ENCODE measurements at regions not wholly inside any gene's neighbourhood (a gene's known extent, or its start where the extent isn't known, plus 50 kb on each side); places are given as distances from the start of the nearest gene placed in this dataset.

DNA sequence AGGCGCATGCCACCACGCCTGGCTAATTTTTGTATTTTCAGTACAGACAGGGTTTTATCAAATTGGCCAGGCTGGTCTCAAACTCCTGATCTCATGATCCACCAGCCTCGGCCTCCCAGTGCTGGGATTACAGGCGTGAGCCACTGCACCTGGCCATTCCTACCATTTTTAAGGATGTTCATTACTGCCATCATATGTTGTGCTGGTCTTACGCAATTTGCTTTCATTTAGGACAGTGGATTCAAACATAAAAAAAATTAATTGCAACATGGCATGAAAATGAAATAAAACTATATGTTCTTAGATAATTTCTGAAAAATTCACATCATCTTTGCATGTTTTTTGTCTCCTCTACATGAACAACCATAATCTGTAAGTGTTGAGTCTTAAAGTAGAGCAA lies 527.7 kb downstream of the LTN1 start:
- no peaks in the 10 kb centered on the region for H3K4me1 ChIP-seq
- TF ChIP-seq, protein P1, sequence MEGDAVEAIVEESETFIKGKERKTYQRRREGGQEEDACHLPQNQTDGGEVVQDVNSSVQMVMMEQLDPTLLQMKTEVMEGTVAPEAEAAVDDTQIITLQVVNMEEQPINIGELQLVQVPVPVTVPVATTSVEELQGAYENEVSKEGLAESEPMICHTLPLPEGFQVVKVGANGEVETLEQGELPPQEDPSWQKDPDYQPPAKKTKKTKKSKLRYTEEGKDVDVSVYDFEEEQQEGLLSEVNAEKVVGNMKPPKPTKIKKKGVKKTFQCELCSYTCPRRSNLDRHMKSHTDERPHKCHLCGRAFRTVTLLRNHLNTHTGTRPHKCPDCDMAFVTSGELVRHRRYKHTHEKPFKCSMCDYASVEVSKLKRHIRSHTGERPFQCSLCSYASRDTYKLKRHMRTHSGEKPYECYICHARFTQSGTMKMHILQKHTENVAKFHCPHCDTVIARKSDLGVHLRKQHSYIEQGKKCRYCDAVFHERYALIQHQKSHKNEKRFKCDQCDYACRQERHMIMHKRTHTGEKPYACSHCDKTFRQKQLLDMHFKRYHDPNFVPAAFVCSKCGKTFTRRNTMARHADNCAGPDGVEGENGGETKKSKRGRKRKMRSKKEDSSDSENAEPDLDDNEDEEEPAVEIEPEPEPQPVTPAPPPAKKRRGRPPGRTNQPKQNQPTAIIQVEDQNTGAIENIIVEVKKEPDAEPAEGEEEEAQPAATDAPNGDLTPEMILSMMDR (IDR thresholded peaks at IDR 0.05), result no peak
- no peak for TF ChIP-seq POLR2AphosphoS5 (IDR thresholded peaks at IDR 0.05)
- TF ChIP-seq EP300 (IDR thresholded peaks at IDR 0.05), result no peak
- TF ChIP-seq POLR2A (IDR thresholded peaks at IDR 0.05), result no peak
- H3K27ac ChIP-seq, result no peak overlapping the region
- intact Hi-C loops (cut with DNase I; ENCODE audit: low total_unique reads), result no loop called here
- H3K4me3 ChIP-seq, result no peak overlapping the region
- no peak for DNase-seq
- H3K27me3 ChIP-seq, result no peaks in the 10 kb centered on the region
- 85 to 97% (median 93%) methylated on average over 5 of the region's 5 CpGs for WGBS, 5 donors
- H3K36me3 ChIP-seq, result no peaks in the 10 kb centered on the region
- no peaks in the 10 kb centered on the region for H3K9me3 ChIP-seq

DNA sequence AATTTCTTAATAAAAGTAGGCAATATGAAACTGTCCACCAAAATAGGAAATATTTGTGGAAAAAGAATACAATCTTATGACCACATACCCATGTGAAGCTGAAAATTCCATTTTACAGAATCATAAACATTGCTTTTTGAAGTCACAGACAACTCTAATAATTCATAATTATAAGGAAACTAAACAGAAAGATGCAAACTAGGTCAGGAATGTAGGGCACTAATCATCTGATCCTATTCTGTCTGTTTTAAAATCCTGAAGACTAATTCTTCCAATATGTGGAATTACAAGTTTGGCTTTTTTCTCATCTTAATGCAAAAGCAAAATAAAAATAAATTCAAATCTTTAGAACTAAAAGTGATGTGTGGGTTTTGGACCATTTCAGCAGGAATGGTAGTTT lies 528.6 kb downstream of the LTN1 start:
- no peaks in the 10 kb centered on the region for H3K36me3 ChIP-seq
- DNase-seq, result no peak
- H3K4me1 ChIP-seq, result no peaks in the 10 kb centered on the region
- no peak overlapping the region for H3K27ac ChIP-seq
- TF ChIP-seq POLR2A (IDR thresholded peaks at IDR 0.05) (no peak), EP300 (IDR thresholded peaks at IDR 0.05) (no peak), POLR2AphosphoS5 (IDR thresholded peaks at IDR 0.05) (no peak)
- TF ChIP-seq, protein P1 (IDR thresholded peaks at IDR 0.05), result no peak
- no peak overlapping the region for H3K4me3 ChIP-seq
- no peaks in the 10 kb centered on the region for H3K27me3 ChIP-seq
- no peaks in the 10 kb centered on the region for H3K9me3 ChIP-seq
- intact Hi-C loops (cut with DNase I; ENCODE audit: low total_unique reads), result no loop called here

DNA sequence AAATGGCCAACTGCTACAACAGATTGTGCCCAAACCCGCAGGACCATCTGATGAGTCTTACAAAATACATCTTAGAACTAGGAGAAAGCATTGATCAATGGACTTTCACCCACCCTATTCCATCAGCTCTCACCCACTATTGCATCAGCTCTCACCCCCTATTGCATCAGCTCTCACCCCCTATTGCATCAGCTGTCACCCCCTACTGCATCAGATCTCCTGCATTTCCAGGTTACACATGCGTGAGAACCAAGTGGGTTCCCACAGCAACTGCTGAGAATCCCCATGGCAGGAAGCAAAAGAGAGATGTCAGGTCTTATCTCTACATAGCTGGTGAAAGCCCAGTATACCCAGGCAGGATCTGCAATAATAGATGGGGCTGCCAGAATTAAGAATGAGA lies 533.5 kb downstream of the LTN1 start:
- TF ChIP-seq EP300 (IDR thresholded peaks at IDR 0.05), result no peak
- TF ChIP-seq, protein P1 (IDR thresholded peaks at IDR 0.05), result no peak
- TF ChIP-seq POLR2A (IDR thresholded peaks at IDR 0.05), result no peak
- no peak for TF ChIP-seq POLR2AphosphoS5 (IDR thresholded peaks at IDR 0.05)
- Histone ChIP-seq H3K36me3 (no peaks in the 10 kb centered on the region), H3K4me3 (no peak overlapping the region), H3K9me3 (no peaks in the 10 kb centered on the region), H3K4me1 (no peaks in the 10 kb centered on the region), H3K27ac (no peak overlapping the region), H3K27me3 (no peaks in the 10 kb centered on the region)
- WGBS, 5 donors, result 88 to 98% (median 93%) methylated on average over 2 of the region's 2 CpGs
- intact Hi-C loops (cut with DNase I; ENCODE audit: low total_unique reads), result no loop called here
- no peak for DNase-seq

- Histone ChIP-seq H3K4me3 (no peak overlapping the region), H3K9me3 (no peaks in the 10 kb centered on the region), H3K27ac (no peak overlapping the region), H3K27me3 (no peaks in the 10 kb centered on the region), H3K4me1 (no peaks in the 10 kb centered on the region), H3K36me3 (no peaks in the 10 kb centered on the region)
- 73 to 97% (median 89%) methylated on average over 1 of the region's 1 CpG for WGBS, 5 donors
- no peak for DNase-seq
- intact Hi-C loops (cut with DNase I; ENCODE audit: low total_unique reads), result no loop called here
- TF ChIP-seq POLR2AphosphoS5 (IDR thresholded peaks at IDR 0.05), result no peak
- no peak for TF ChIP-seq EP300 (IDR thresholded peaks at IDR 0.05)
- no peak for TF ChIP-seq POLR2A (IDR thresholded peaks at IDR 0.05)
- TF ChIP-seq, protein P1 (IDR thresholded peaks at IDR 0.05), result no peak
Measured at GRCh38 chr21:28458446-28458845, 534.2 kb downstream of the LTN1 start.

- Histone ChIP-seq H3K27me3 (no peaks in the 10 kb centered on the region), H3K27ac (no peak overlapping the region)
- intact Hi-C loops (cut with DNase I; ENCODE audit: low total_unique reads), result no loop called here
Measured at GRCh38 chr21:28455253-28455600, 537.5 kb downstream of the LTN1 start.

More at GRCh38 chr21:28455253-28455600, 537.5 kb downstream of the LTN1 start:
- H3K4me3 ChIP-seq, result no peak overlapping the region
- no peaks in the 10 kb centered on the region for H3K4me1 ChIP-seq
- WGBS, 5 donors, result 66 to 79% (median 75%) methylated on average over 4 of the region's 4 CpGs
- no peaks in the 10 kb centered on the region for H3K36me3 ChIP-seq
- TF ChIP-seq, protein P1 (IDR thresholded peaks at IDR 0.05), result no peak
- TF ChIP-seq EP300 (IDR thresholded peaks at IDR 0.05) (no peak), POLR2A (IDR thresholded peaks at IDR 0.05) (no peak), POLR2AphosphoS5 (IDR thresholded peaks at IDR 0.05) (no peak)
- DNase-seq, result no peak
- H3K9me3 ChIP-seq, result no peaks in the 10 kb centered on the region
